K562 (cell line): ENCODE measurements at regions not wholly inside any gene's neighbourhood (a gene's known extent, or its start where the extent isn't known, plus 50 kb on each side); places are given as distances from the start of the nearest gene placed in this dataset.

Source experiments
- ATAC-seq: fragments of 200-7000 bp; cut with Tn5 transposase; 3 replicates; pipeline ENCODE4 v1.9.1; 2020; ENCODE audit warnings: moderate library complexity
- BruUV-seq: library from RNA; stranded (reverse); fragments of 400-500 nt; replicated peaks from 2 replicates; lab custom pipeline; 2021; lab: Mats Ljungman, UMichigan
- CTCF ChIA-PET: fragments of 300-600 bp; formaldehyde crosslinking; extraction: SDS; loops from one replicate; lab custom pipeline; 2021; ENCODE audit warnings: low intra/inter-chr PET ratio; lab: Yijun Ruan, JAX
- POLR2A ChIA-PET: fragments of 300-600, 350-650 bp; sonication (Branson Sonifier 250); formaldehyde crosslinking; extraction: SDS; loops from one replicate; lab custom pipeline; 2021; ENCODE audit warnings: antibody characterized with exemption, inconsistent platforms; lab: Yijun Ruan, JAX
- DNase-seq, 4 experiments: peaks; one replicate each; pipeline versions ENCODE4 v3.0.0 to v3.0.0-alpha.2; 2011 to 2018; ENCODE audit warnings: low spot score in 3 of 4, mixed read lengths in 3 of 4; ENCODE audit errors: extremely low read depth in 1 of 4
- FAIRE-seq: peaks from 2 replicates; lab custom pipeline; 2011; peaks lifted over from hg19 to GRCh38; lab: Jason Lieb, UNC
- H2AFZ ChIP-seq: 2 replicates; pipeline ENCODE4 v1.6.0; 2011; ENCODE audit warnings: low read depth, low read length, control low read depth, inconsistent platforms
- H3K27ac ChIP-seq: fragments of 200-600 bp; 3 replicates; pipeline ENCODE4 v1.8.0; 2011; ENCODE audit warnings: low read depth, mild to moderate bottlenecking, control low read depth, inconsistent platforms, low read length, moderate library complexity, mixed read lengths; ENCODE audit errors: extremely low read depth
- H3K27me3 ChIP-seq, 2 experiments: fragments of 300-600 bp in 1 of 2; 2 replicates in 1 of 2; 3 replicates in 1 of 2; pipeline versions ENCODE4 v1.6.0 to v1.8.0; 2011; ENCODE audit warnings: inconsistent platforms in 2 of 2, low read length in 2 of 2, mild to moderate bottlenecking in 1 of 2, mixed read lengths in 1 of 2, moderate library complexity in 1 of 2; ENCODE audit not compliant: control insufficient read depth in 2 of 2, insufficient read depth in 2 of 2
- H3K36me3 ChIP-seq: fragments of 300-600 bp; 3 replicates; pipeline ENCODE4 v1.8.0; 2011; ENCODE audit warnings: mild to moderate bottlenecking, low read length, inconsistent platforms; ENCODE audit not compliant: control insufficient read depth, insufficient read depth
- H3K4me1 ChIP-seq, 2 experiments: fragments of 200-600 bp in 1 of 2; replicated peaks in 1 of 2; 2 replicates in 1 of 2; 3 replicates in 1 of 2; pipeline versions ENCODE4 v1.5.1 to v1.8.0; 2011; ENCODE audit warnings: inconsistent platforms in 2 of 2, low read length in 2 of 2, mild to moderate bottlenecking in 1 of 2, mixed read lengths in 1 of 2, moderate library complexity in 1 of 2; ENCODE audit not compliant: control insufficient read depth in 2 of 2, insufficient read depth in 2 of 2
- H3K4me2 ChIP-seq: 2 replicates; pipeline ENCODE4 v1.6.1; 2011; ENCODE audit warnings: low read length, control low read depth, inconsistent platforms, mixed read lengths; ENCODE audit not compliant: insufficient read depth
- H3K4me3 ChIP-seq: fragments of 200-600 bp; sonication (generic), shearing (Covaris generic); 2 replicates; pipeline ENCODE4 v1.5.1; 2016; ENCODE audit warnings: control low read depth, inconsistent platforms
- H3K79me2 ChIP-seq: fragments of 200-600 bp; 3 replicates; pipeline ENCODE4 v1.8.0; 2011; ENCODE audit warnings: low read length, inconsistent platforms; ENCODE audit not compliant: control insufficient read depth, insufficient read depth
- H3K9ac ChIP-seq, 2 experiments: 2 replicates each; pipeline versions ENCODE4 v1.6.0 to v1.6.1; 2011; ENCODE audit warnings: low read depth in 2 of 2, low read length in 2 of 2, control low read depth in 1 of 2, inconsistent platforms in 1 of 2, mild to moderate bottlenecking in 1 of 2, mixed read lengths in 1 of 2; ENCODE audit not compliant: insufficient read depth in 1 of 2
- H3K9me1 ChIP-seq: one replicate; pipeline ENCODE4 v1.6.0; 2011; ENCODE audit warnings: inconsistent platforms, mild to moderate bottlenecking, low read length, moderate library complexity; ENCODE audit not compliant: control insufficient read depth, insufficient read depth
- H3K9me3 ChIP-seq: replicated peaks from 2 replicates; pipeline ENCODE4 v1.5.1; 2011; ENCODE audit warnings: low read depth, low read length, inconsistent platforms; ENCODE audit not compliant: control insufficient read depth, insufficient read depth
- H4K20me1 ChIP-seq: replicated peaks from 2 replicates; pipeline ENCODE4 v1.6.1; 2011; ENCODE audit warnings: low read length, inconsistent platforms, mixed read lengths; ENCODE audit not compliant: control insufficient read depth, insufficient read depth
- CBFA2T2 ChIP-seq: fragments of 450-650 bp; conservative IDR thresholded peaks from 2 replicates; pipeline ENCODE4 v1.6.1; 2017; ENCODE audit warnings: mild to moderate bottlenecking
- CREB5 ChIP-seq: fragments of 250-450 bp; sonication (Bioruptor Pico); IDR thresholded peaks from 2 replicates; pipeline ENCODE4 v1.5.0; 2020; ENCODE audit warnings: mild to moderate bottlenecking
- ETV6 ChIP-seq, 3 experiments: fragments of 150-350 bp in 1 of 3; sonication (generic) in 1 of 3; formaldehyde crosslinking in 1 of 3; IDR thresholded peaks; 2 replicates each; pipeline versions ENCODE4 v1.6.1 to v1.8.0; 2014 to 2022; ENCODE audit warnings: borderline replicate concordance in 2 of 3, low read depth in 2 of 3, antibody characterized with exemption in 1 of 3, low read length in 1 of 3, mild to moderate bottlenecking in 1 of 3, missing genetic modification reagents in 1 of 3
- KLF1 ChIP-seq: fragments of 450-650 bp; IDR thresholded peaks from 2 replicates; pipeline ENCODE4 v1.6.1; 2016; ENCODE audit warnings: missing genetic modification characterization, missing compliant biosample characterization
- MAFF ChIP-seq: IDR thresholded peaks from 2 replicates; pipeline ENCODE4 v1.6.1; 2012; ENCODE audit warnings: low read length, improper control_type of control experiment
- PTTG1 ChIP-seq: fragments of 450-650 bp; IDR thresholded peaks from 2 replicates; pipeline ENCODE4 v1.6.1; 2016; ENCODE audit warnings: low read depth, mild to moderate bottlenecking, missing genetic modification characterization, missing compliant biosample characterization
- PYGO2 ChIP-seq: fragments of 450-650 bp; IDR thresholded peaks from 2 replicates; pipeline ENCODE4 v1.6.1; 2016; ENCODE audit warnings: mild to moderate bottlenecking, missing genetic modification characterization, moderate library complexity, missing compliant biosample characterization
- RUNX1 ChIP-seq: sonication (generic); IDR thresholded peaks from 2 replicates; pipeline ENCODE4 v1.6.1; 2016; ENCODE audit warnings: antibody characterized with exemption, low read depth
- SFPQ ChIP-seq: fragments of 200-400 bp; formaldehyde crosslinking; IDR thresholded peaks from 2 replicates; pipeline ENCODE4 v1.6.1; 2017; ENCODE audit warnings: mild to moderate bottlenecking, low read depth, low read length, moderate library complexity
- SIX5 ChIP-seq, 2 experiments: IDR thresholded peaks; 2 replicates each; pipeline ENCODE4 v1.6.1; 2011; ENCODE audit warnings: low read length in 2 of 2, borderline replicate concordance in 1 of 2, low read depth in 1 of 2, mild to moderate bottlenecking in 1 of 2, moderate library complexity in 1 of 2; ENCODE audit not compliant: insufficient read depth in 1 of 2
- SP1 ChIP-seq: sonication (generic); formaldehyde crosslinking; IDR thresholded peaks from 2 replicates; pipeline ENCODE4 v1.8.1; 2022; ENCODE audit warnings: mild to moderate bottlenecking, missing genetic modification reagents
- SREBF2 ChIP-seq: sonication (generic); formaldehyde crosslinking; IDR thresholded peaks from 2 replicates; pipeline ENCODE4 v1.4.0; 2020; ENCODE audit warnings: mild to moderate bottlenecking, missing genetic modification reagents
- ZBTB1 ChIP-seq: sonication (generic); formaldehyde crosslinking; IDR thresholded peaks from 2 replicates; pipeline ENCODE4 v1.8.1; 2023; ENCODE audit warnings: missing genetic modification reagents, low read depth, mild to moderate bottlenecking, borderline replicate concordance
- ZNF436 ChIP-seq: fragments of 250-450, 450-650 bp; sonication (Bioruptor Pico); formaldehyde crosslinking; IDR thresholded peaks from 2 replicates; pipeline ENCODE4 v1.7.0; 2020; ENCODE audit warnings: mild to moderate bottlenecking
- ZNF785 ChIP-seq: fragments of 250-450 bp; sonication (Bioruptor Pico); IDR thresholded peaks from 2 replicates; pipeline ENCODE4 v1.4.0; 2020; ENCODE audit warnings: mild to moderate bottlenecking
- WGBS: fragments of 100-300 bp; shearing (Covaris generic); methylation state at CpG from one replicate; pipeline ENCODE4 v1.1.6; 2016; ENCODE audit warnings: low coverage, mixed read lengths; ENCODE audit not compliant: insufficient coverage; ENCODE audit errors: missing lambda C conversion rate; 5-methylcytosine and 5-hydroxymethylcytosine counted together
- in situ Hi-C: fragments of 300-500 bp; cut with MboI; formaldehyde crosslinking; loops from 4 replicates; pipeline ENCODE4 v1.15.0; 2018; ENCODE audit warnings: inconsistent platforms, mixed read lengths
- intact Hi-C: fragments of 100-400 bp; cut with micrococcal nuclease; formaldehyde crosslinking; loops from 2 replicates; pipeline ENCODE4 v1.14.2; 2022
- TF ChIP-seq, protein P1 (sequence below): fragments of 150-350 bp; conservative IDR thresholded peaks from 2 replicates; pipeline ENCODE4 v1.6.1; 2014; ENCODE audit warnings: low read length

DNA sequence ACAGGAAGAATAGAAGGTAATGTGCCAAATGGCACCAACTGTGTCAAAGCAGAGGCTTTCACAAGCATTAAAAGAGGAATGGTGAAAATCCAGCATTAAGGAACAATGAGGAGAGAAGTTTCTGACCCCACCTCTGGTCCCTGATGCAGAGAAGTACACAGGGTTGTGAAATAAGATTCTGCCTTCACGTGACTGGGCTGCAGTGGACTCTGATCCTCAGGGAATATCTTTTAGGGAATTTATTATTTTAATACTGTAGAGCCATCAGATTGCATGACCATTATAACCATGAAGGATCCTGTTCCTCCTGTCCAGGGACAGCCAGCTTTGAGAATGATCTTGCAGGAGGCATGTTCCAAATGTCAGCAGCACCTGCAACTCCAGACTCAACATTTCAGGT is 74.4 kb upstream of the FAR1 start:
- 0% methylated on average over 1 of the region's 1 CpG for WGBS
- Histone ChIP-seq H3K4me2 (no peak overlapping the region), H3K27me3 (0 out of 5 replicates have a peak, but pooled peaks cover 0 to 2% of the 10 kb centered on the region in 2 experiments), H3K79me2 (no peaks in the 10 kb centered on the region), H3K4me1 (no peaks in the 10 kb centered on the region), H3K36me3 (no peaks in the 10 kb centered on the region), H3K27ac (no peak overlapping the region), H3K9me3 (no peaks in the 10 kb centered on the region), H4K20me1 (no peaks in the 10 kb centered on the region), H3K4me3 (no peak overlapping the region), H2AFZ (no peak overlapping the region), H3K9me1 (no peaks in the 10 kb centered on the region), H3K9ac (no peak overlapping the region)
- in situ Hi-C loops (no loop called here), intact Hi-C loops (no loop called here)
- ATAC-seq, result no peak
- DNase-seq, result no peak
- CTCF ChIA-PET, result no interaction called here
- TF ChIP-seq ZBTB1 (CRISPR knock-in tag) (no peak), ZNF785 (CRISPR knock-in tag) (no peak), CREB5 (CRISPR knock-in tag) (no peak), MAFF (no peak), SREBF2 (CRISPR knock-in tag) (no peak), PYGO2 (tag) (no peak), ETV6 (IDR thresholded peaks at IDR 0.05; ENCODE audit: borderline replicate concordance in 1 of 2, low read depth in 2 of 2, low read length in 1 of 2) (no peak), ETV6 (CRISPR knock-in tag; IDR thresholded peaks at IDR 0.05; ENCODE audit: borderline replicate concordance) (no peak), KLF1 (no peak), SFPQ (no peak), CBFA2T2 (no peak), SP1 (CRISPR knock-in tag) (no peak), ZNF436 (CRISPR knock-in tag) (no peak), SIX5 (IDR thresholded peaks at IDR 0.05; ENCODE audit: borderline replicate concordance in 1 of 2, insufficient read depth in 1 of 2, low read depth in 1 of 2, low read length in 2 of 2) (no peak), RUNX1 (no peak), PTTG1 (tag) (no peak)
- TF ChIP-seq, protein P1, sequence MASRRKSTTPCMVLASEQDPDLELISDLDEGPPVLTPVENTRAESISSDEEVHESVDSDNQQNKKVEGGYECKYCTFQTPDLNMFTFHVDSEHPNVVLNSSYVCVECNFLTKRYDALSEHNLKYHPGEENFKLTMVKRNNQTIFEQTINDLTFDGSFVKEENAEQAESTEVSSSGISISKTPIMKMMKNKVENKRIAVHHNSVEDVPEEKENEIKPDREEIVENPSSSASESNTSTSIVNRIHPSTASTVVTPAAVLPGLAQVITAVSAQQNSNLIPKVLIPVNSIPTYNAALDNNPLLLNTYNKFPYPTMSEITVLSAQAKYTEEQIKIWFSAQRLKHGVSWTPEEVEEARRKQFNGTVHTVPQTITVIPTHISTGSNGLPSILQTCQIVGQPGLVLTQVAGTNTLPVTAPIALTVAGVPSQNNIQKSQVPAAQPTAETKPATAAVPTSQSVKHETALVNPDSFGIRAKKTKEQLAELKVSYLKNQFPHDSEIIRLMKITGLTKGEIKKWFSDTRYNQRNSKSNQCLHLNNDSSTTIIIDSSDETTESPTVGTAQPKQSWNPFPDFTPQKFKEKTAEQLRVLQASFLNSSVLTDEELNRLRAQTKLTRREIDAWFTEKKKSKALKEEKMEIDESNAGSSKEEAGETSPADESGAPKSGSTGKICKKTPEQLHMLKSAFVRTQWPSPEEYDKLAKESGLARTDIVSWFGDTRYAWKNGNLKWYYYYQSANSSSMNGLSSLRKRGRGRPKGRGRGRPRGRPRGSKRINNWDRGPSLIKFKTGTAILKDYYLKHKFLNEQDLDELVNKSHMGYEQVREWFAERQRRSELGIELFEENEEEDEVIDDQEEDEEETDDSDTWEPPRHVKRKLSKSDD, result no peak
- POLR2A ChIA-PET, result no interaction called here
- no TSS peak for BruUV-seq
- no peak for FAIRE-seq
